IMR-90 (cell line): ENCODE measurements at regions not wholly inside any gene's neighbourhood (a gene's known extent, or its start where the extent isn't known, plus 50 kb on each side); places are given as distances from the start of the nearest gene placed in this dataset.

Experiments used
- ATAC-seq: fragments of 200-7000 bp; cut with Tn5 transposase; 2 replicates; pipeline ENCODE4 v1.9.1; 2020; ENCODE audit warnings: low read depth, mild to moderate bottlenecking, moderate library complexity
- BruUV-seq: library from RNA; stranded (reverse); fragments of 400-500 nt; replicated peaks from 2 replicates; lab custom pipeline; 2021; lab: Mats Ljungman, UMichigan
- CTCF ChIA-PET: fragments of 300-600 bp; formaldehyde crosslinking; extraction: SDS; loops from one replicate; lab custom pipeline; 2021; ENCODE audit warnings: antibody characterized with exemption; lab: Yijun Ruan, JAX
- POLR2A ChIA-PET: fragments of 300-600 bp; sonication (Branson Sonifier 250); formaldehyde crosslinking; loops from one replicate; lab custom pipeline; 2022; ENCODE audit warnings: antibody characterized with exemption; ENCODE audit not compliant: unreplicated experiment; lab: Charles Lee
- DNase-seq: peaks from one replicate; pipeline ENCODE4 v3.0.0; 2013
- H2AFZ ChIP-seq: replicated peaks from 2 replicates; pipeline ENCODE3; 2013; ENCODE audit warnings: low read length, mild to moderate bottlenecking; ENCODE audit not compliant: poor library complexity
- H2AK5ac ChIP-seq: 2 replicates; pipeline ENCODE4 v1.6.1; 2013; ENCODE audit warnings: low read depth, low read length, inconsistent platforms
- H2AK9ac ChIP-seq: replicated peaks from 2 replicates; pipeline ENCODE3; 2013; ENCODE audit warnings: mild to moderate bottlenecking, low read depth, low read length, moderate library complexity; ENCODE audit not compliant: poor library complexity
- H2BK120ac ChIP-seq: 2 replicates; pipeline ENCODE4 v1.6.1; 2013; ENCODE audit warnings: low read depth, low read length, inconsistent platforms
- H2BK15ac ChIP-seq: 3 replicates; pipeline ENCODE4 v1.6.1; 2013; ENCODE audit warnings: low read depth, low read length, inconsistent platforms
- H2BK20ac ChIP-seq: 2 replicates; pipeline ENCODE4 v1.6.1; 2013; ENCODE audit warnings: low read depth, mild to moderate bottlenecking, inconsistent platforms, low read length, moderate library complexity
- H2BK5ac ChIP-seq: 2 replicates; pipeline ENCODE4 v1.6.1; 2013; ENCODE audit warnings: mild to moderate bottlenecking, low read depth, low read length, inconsistent platforms; ENCODE audit not compliant: poor library complexity, severe bottlenecking
- H3K14ac ChIP-seq: replicated peaks from 2 replicates; pipeline ENCODE4 v1.6.1; 2013; ENCODE audit warnings: low read depth, low read length, inconsistent platforms
- H3K18ac ChIP-seq: 2 replicates; pipeline ENCODE4 v1.6.1; 2013; ENCODE audit warnings: low read depth, low read length, control low read depth
- H3K23ac ChIP-seq: 2 replicates; pipeline ENCODE4 v1.6.1; 2013; ENCODE audit warnings: low read depth, low read length, inconsistent platforms
- H3K27ac ChIP-seq: 2 replicates; pipeline ENCODE4 v1.5.1; 2013; ENCODE audit warnings: mild to moderate bottlenecking, control low read depth, low read length; ENCODE audit not compliant: insufficient read depth
- H3K27me3 ChIP-seq: 2 replicates; pipeline ENCODE4 v1.6.1; 2013; ENCODE audit warnings: low read length; ENCODE audit not compliant: control insufficient read depth, insufficient read depth
- H3K36me3 ChIP-seq: 2 replicates; pipeline ENCODE4 v1.6.1; 2013; ENCODE audit warnings: low read length, mixed read lengths; ENCODE audit not compliant: control insufficient read depth, insufficient read depth
- H3K4ac ChIP-seq: 2 replicates; pipeline ENCODE4 v1.6.1; 2013; ENCODE audit warnings: low read depth, low read length, inconsistent platforms
- H3K4me1 ChIP-seq: 2 replicates; pipeline ENCODE4 v1.6.1; 2013; ENCODE audit warnings: low read length, mixed read lengths; ENCODE audit not compliant: control insufficient read depth, insufficient read depth
- H3K4me2 ChIP-seq: 2 replicates; pipeline ENCODE4 v1.6.1; 2013; ENCODE audit warnings: low read depth, mild to moderate bottlenecking, control low read depth, low read length, moderate library complexity
- H3K4me3 ChIP-seq: 2 replicates; pipeline ENCODE4 v1.5.1; 2013; ENCODE audit warnings: low read depth, mild to moderate bottlenecking, control low read depth, low read length, moderate library complexity; ENCODE audit not compliant: insufficient read depth
- H3K56ac ChIP-seq: 2 replicates; pipeline ENCODE4 v1.6.1; 2013; ENCODE audit warnings: low read length, inconsistent platforms; ENCODE audit not compliant: insufficient read depth; ENCODE audit errors: extremely low read depth
- H3K79me1 ChIP-seq, 2 experiments: 2 replicates each; pipeline ENCODE4 v1.6.1; 2013; ENCODE audit warnings: low read length in 2 of 2, inconsistent platforms in 1 of 2, low read depth in 1 of 2
- H3K9ac ChIP-seq: 2 replicates; pipeline ENCODE4 v1.6.1; 2013; ENCODE audit warnings: low read depth, low read length, control low read depth
- H3K9me1 ChIP-seq: 2 replicates; pipeline ENCODE4 v1.6.1; 2013; ENCODE audit warnings: low read length, inconsistent platforms; ENCODE audit not compliant: insufficient read depth
- H3K9me3 ChIP-seq: 2 replicates; pipeline ENCODE4 v1.6.1; 2013; ENCODE audit warnings: low read length; ENCODE audit not compliant: control insufficient read depth, insufficient read depth
- H4K20me1 ChIP-seq: 2 replicates; pipeline ENCODE4 v1.6.1; 2013; ENCODE audit warnings: low read length, inconsistent platforms; ENCODE audit not compliant: insufficient read depth
- H4K5ac ChIP-seq: 2 replicates; pipeline ENCODE4 v1.6.1; 2013; ENCODE audit warnings: mild to moderate bottlenecking, low read depth, low read length, control low read depth
- H4K8ac ChIP-seq, 2 experiments: 2 replicates each; pipeline ENCODE4 v1.6.1; 2013; ENCODE audit warnings: low read depth in 2 of 2, low read length in 2 of 2, control low read depth in 1 of 2, inconsistent platforms in 1 of 2
- H4K91ac ChIP-seq: 2 replicates; pipeline ENCODE4 v1.6.1; 2013; ENCODE audit warnings: low read depth, low read length, inconsistent platforms; ENCODE audit not compliant: insufficient read depth
- BHLHE40 ChIP-seq: fragments of 150-350 bp; IDR thresholded peaks from 2 replicates; pipeline ENCODE4 v1.6.1; 2016; ENCODE audit warnings: mild to moderate bottlenecking, low read depth, low read length
- CEBPB ChIP-seq: IDR thresholded peaks from 2 replicates; pipeline ENCODE4 v1.6.1; 2012; ENCODE audit warnings: low read depth, low read length, improper control_type of control experiment
- CHD1 ChIP-seq: IDR thresholded peaks from 2 replicates; pipeline ENCODE4 v1.6.1; 2012; ENCODE audit warnings: low read depth, low read length, improper control_type of control experiment
- CTCF ChIP-seq: conservative IDR thresholded peaks from 2 replicates; pipeline ENCODE4 v1.5.1; 2012; ENCODE audit warnings: mild to moderate bottlenecking, low read depth, low read length, improper control_type of control experiment
- FOS ChIP-seq: fragments of 150-350 bp; IDR thresholded peaks from 2 replicates; pipeline ENCODE4 v1.6.1; 2016; ENCODE audit warnings: low read depth, low read length
- MAFK ChIP-seq: IDR thresholded peaks from 2 replicates; pipeline ENCODE4 v1.6.1; 2012; ENCODE audit warnings: low read depth, low read length, improper control_type of control experiment
- MAZ ChIP-seq: IDR thresholded peaks from 2 replicates; pipeline ENCODE4 v1.6.1; 2012; ENCODE audit warnings: low read depth, mild to moderate bottlenecking, low read length, improper control_type of control experiment, moderate library complexity, borderline replicate concordance
- MXI1 ChIP-seq: IDR thresholded peaks from 2 replicates; pipeline ENCODE4 v1.6.1; 2012; ENCODE audit warnings: low read depth, mild to moderate bottlenecking, low read length, moderate library complexity, borderline replicate concordance
- NFE2L2 ChIP-seq: fragments of 150-350 bp; IDR thresholded peaks from 2 replicates; pipeline ENCODE4 v1.6.1; 2016; ENCODE audit warnings: low read depth, mild to moderate bottlenecking, low read length
- POLR2A ChIP-seq: IDR thresholded peaks from 2 replicates; pipeline ENCODE4 v1.6.1; 2012; ENCODE audit warnings: mild to moderate bottlenecking, low read depth, low read length
- RAD21 ChIP-seq: IDR thresholded peaks from 2 replicates; pipeline ENCODE4 v1.6.1; 2012; ENCODE audit warnings: low read length, improper control_type of control experiment
- RCOR1 ChIP-seq: IDR thresholded peaks from 2 replicates; pipeline ENCODE4 v1.6.1; 2012; ENCODE audit warnings: mild to moderate bottlenecking, low read length, improper control_type of control experiment; ENCODE audit not compliant: insufficient replicate concordance
- RFX5 ChIP-seq: IDR thresholded peaks from 2 replicates; pipeline ENCODE4 v1.8.0; 2012; ENCODE audit warnings: low read depth, mild to moderate bottlenecking, low read length, moderate library complexity
- WGBS, 2 experiments: methylation state at CpG; one replicate each; pipeline versions ENCODE4 v1.1.5 to v1.1.7; 2013; ENCODE audit warnings: missing lambda C conversion rate in 2 of 2; ENCODE audit not compliant: insufficient read length in 1 of 2; ENCODE audit errors: extremely low coverage in 2 of 2; 5-methylcytosine and 5-hydroxymethylcytosine counted together
- dilution Hi-C: fragments of 300-500 bp; cut with HindIII; formaldehyde crosslinking; loops from one replicate; pipeline ENCODE4 v1.14.3; 2018; ENCODE audit warnings: low sequenced_read_pairs; ENCODE audit not compliant: unreplicated experiment
- in situ Hi-C: fragments of 300-500 bp; cut with MboI; formaldehyde crosslinking; loops from 3 replicates; pipeline ENCODE4 v1.14.3; 2019; ENCODE audit warnings: low sequenced_read_pairs, inconsistent platforms, mixed read lengths
- intact Hi-C: fragments of 100-400 bp; cut with micrococcal nuclease; formaldehyde crosslinking; loops from 2 replicates; pipeline ENCODE4 v1.10.0; 2022
- TF ChIP-seq, protein P1 (sequence below): fragments of 150-350 bp; IDR thresholded peaks from 2 replicates; pipeline ENCODE4 v1.6.1; 2017; ENCODE audit warnings: mild to moderate bottlenecking, antibody characterized with exemption, low read length, low read depth
- TF ChIP-seq, protein P2 (sequence below): fragments of 150-350 bp; IDR thresholded peaks from 2 replicates; pipeline ENCODE4 v1.6.1; 2016; ENCODE audit warnings: low read depth, mild to moderate bottlenecking, low read length, moderate library complexity, borderline replicate concordance

DNA sequence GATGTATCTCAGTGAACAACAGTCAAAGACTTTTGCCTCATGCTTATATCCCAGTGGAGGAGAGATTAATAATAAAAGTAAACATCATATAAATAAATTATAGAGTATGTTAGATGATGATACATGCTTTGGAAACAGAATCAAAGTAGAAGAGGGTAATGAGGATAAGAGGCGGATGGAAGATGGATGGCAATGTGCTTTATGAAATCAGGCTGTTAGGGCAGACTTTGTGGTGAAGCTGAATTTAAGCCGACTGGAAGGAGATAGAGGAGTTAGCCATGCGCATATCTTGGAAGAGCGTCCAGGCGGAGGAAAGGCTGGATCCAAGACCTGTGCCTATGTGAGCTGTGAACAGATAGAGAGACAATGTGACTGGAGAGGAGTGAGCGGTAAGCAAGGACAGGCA lies 74.9 kb upstream of the GUCY1A1 start:
- 72 to 83% methylated on average over 1 to 5 of the region's 6 CpGs for WGBS, 2 experiments
- dilution Hi-C loops (no loop called here), intact Hi-C loops (no loop called here), in situ Hi-C loops (no loop called here)
- H3K4me3 ChIP-seq, result no peak overlapping the region
- peak overlapping the region; percentile 36; the same call in 1 of the 3 replicates for H2BK15ac ChIP-seq
- no peaks in the 10 kb centered on the region for H3K79me1 ChIP-seq
- H3K14ac ChIP-seq, result peak overlapping the region; percentile 70
- H2AK9ac ChIP-seq, result no peak overlapping the region
- H2BK5ac ChIP-seq, result no peak overlapping the region
- peaks cover 4% of the 10 kb centered on the region; the same call in 1 of the 2 replicates for H3K4me1 ChIP-seq
- H2BK120ac ChIP-seq, result no peak overlapping the region
- ChIA-PET POLR2A (no interaction called here), CTCF (no interaction called here)
- no peak overlapping the region for H3K56ac ChIP-seq
- no TSS peak for BruUV-seq
- no peaks in the 10 kb centered on the region for H3K36me3 ChIP-seq
- H3K9ac ChIP-seq, result no peak overlapping the region
- H2AK5ac ChIP-seq, result no peak overlapping the region
- no peak overlapping the region for H2BK20ac ChIP-seq
- H3K4me2 ChIP-seq, result no peak overlapping the region
- H4K20me1 ChIP-seq, result no peaks in the 10 kb centered on the region
- DNase-seq (no peak), ATAC-seq (no peak)
- TF ChIP-seq, protein P1, sequence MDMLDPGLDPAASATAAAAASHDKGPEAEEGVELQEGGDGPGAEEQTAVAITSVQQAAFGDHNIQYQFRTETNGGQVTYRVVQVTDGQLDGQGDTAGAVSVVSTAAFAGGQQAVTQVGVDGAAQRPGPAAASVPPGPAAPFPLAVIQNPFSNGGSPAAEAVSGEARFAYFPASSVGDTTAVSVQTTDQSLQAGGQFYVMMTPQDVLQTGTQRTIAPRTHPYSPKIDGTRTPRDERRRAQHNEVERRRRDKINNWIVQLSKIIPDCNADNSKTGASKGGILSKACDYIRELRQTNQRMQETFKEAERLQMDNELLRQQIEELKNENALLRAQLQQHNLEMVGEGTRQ, result no peak
- TF ChIP-seq RFX5 (no peak), BHLHE40 (no peak), MAFK (no peak), RCOR1 (no peak), POLR2A (no peak), CEBPB (no peak), FOS (no peak), MAZ (no peak), MXI1 (no peak), RAD21 (no peak), CHD1 (no peak), CTCF (no peak), NFE2L2 (no peak)
- TF ChIP-seq, protein P2, sequence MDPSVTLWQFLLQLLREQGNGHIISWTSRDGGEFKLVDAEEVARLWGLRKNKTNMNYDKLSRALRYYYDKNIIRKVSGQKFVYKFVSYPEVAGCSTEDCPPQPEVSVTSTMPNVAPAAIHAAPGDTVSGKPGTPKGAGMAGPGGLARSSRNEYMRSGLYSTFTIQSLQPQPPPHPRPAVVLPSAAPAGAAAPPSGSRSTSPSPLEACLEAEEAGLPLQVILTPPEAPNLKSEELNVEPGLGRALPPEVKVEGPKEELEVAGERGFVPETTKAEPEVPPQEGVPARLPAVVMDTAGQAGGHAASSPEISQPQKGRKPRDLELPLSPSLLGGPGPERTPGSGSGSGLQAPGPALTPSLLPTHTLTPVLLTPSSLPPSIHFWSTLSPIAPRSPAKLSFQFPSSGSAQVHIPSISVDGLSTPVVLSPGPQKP, result no peak
- no peak overlapping the region for H3K23ac ChIP-seq
- H4K5ac ChIP-seq, result peak overlapping the region; percentile 70
- peak overlapping the region; percentile 85 for H3K18ac ChIP-seq
- H2AFZ ChIP-seq, result no peak overlapping the region
- H3K27me3 ChIP-seq, result 0 out of 2 replicates have a peak, but pooled peaks cover 2% of the 10 kb centered on the region
- H3K4ac ChIP-seq, result no peak overlapping the region; the same call in 1 of the 2 replicates
- no peaks in the 10 kb centered on the region; the same call in 1 of the 2 replicates for H3K9me3 ChIP-seq
- no peaks in the 10 kb centered on the region for H3K9me1 ChIP-seq
- H4K8ac ChIP-seq, result 0 out of 4 replicates have a peak overlapping the region, but pooled peaks of 1 of the 2 experiments have one; percentile 21
- H3K27ac ChIP-seq, result peak overlapping the region; percentile 66; the same call in 1 of the 2 replicates
- H4K91ac ChIP-seq, result no peak overlapping the region
